Osteocyte (in vitro differentiated cells): ENCODE measurements at regions not wholly inside any gene's neighbourhood (a gene's known extent, or its start where the extent isn't known, plus 50 kb on each side); places are given as distances from the start of the nearest gene placed in this dataset.

Experiments used
- DNase-seq: peaks from one replicate; pipeline ENCODE4 v3.0.0; 2021; ENCODE audit warnings: mixed read lengths; ENCODE audit not compliant: unreplicated experiment; ENCODE audit errors: extremely low spot score
- H3K27ac Mint-ChIP-seq: one replicate; pipeline ENCODE4 v1.8.0; 2021; ENCODE audit warnings: mild to moderate bottlenecking, mixed read lengths; ENCODE audit not compliant: unreplicated experiment
- H3K27me3 Mint-ChIP-seq: one replicate; pipeline ENCODE4 v1.8.0; 2021; ENCODE audit warnings: mixed read lengths; ENCODE audit not compliant: unreplicated experiment
- H3K36me3 Mint-ChIP-seq: one replicate; pipeline ENCODE4 v1.8.0; 2021; ENCODE audit warnings: mixed read lengths; ENCODE audit not compliant: unreplicated experiment
- H3K4me1 Mint-ChIP-seq: one replicate; pipeline ENCODE4 v1.8.0; 2021; ENCODE audit warnings: mixed read lengths; ENCODE audit not compliant: unreplicated experiment
- H3K4me3 Mint-ChIP-seq: one replicate; pipeline ENCODE4 v1.8.0; 2021; ENCODE audit warnings: mild to moderate bottlenecking, moderate library complexity, mixed read lengths; ENCODE audit not compliant: unreplicated experiment
- H3K9me3 Mint-ChIP-seq: one replicate; pipeline ENCODE4 v1.8.0; 2021; ENCODE audit warnings: mixed read lengths; ENCODE audit not compliant: unreplicated experiment
- CTCF ChIP-seq: fragments of 200-600 bp; sonication (generic); IDR thresholded peaks from 2 replicates; pipeline ENCODE4 v1.5.0; 2021; ENCODE audit warnings: antibody characterized with exemption, mild to moderate bottlenecking, moderate library complexity

GRCh38 chr5:39870137-39870536 is 445.4 kb upstream of the DAB2 start:
- DNase-seq, result no peak
- no peaks in the 10 kb centered on the region for H3K27me3 Mint-ChIP-seq

GRCh38 chr5:39869396-39869795 is 444.6 kb upstream of the DAB2 start:
- Mint-ChIP-seq H3K4me3 (no peak overlapping the region), H3K36me3 (peaks cover 11% of the 10 kb centered on the region), H3K4me1 (peaks cover 5% of the 10 kb centered on the region), H3K9me3 (peaks cover 39% of the 10 kb centered on the region), H3K27me3 (no peaks in the 10 kb centered on the region), H3K27ac (no peak overlapping the region)
- no peak for TF ChIP-seq CTCF
- DNase-seq, result no peak

More at GRCh38 chr5:39870137-39870536, 445.4 kb upstream of the DAB2 start:
- TF ChIP-seq CTCF, result no peak
- peaks cover 39% of the 10 kb centered on the region for H3K9me3 Mint-ChIP-seq
- peaks cover 5% of the 10 kb centered on the region for H3K4me1 Mint-ChIP-seq
- no peak overlapping the region for H3K27ac Mint-ChIP-seq
- no peak overlapping the region for H3K4me3 Mint-ChIP-seq
- H3K36me3 Mint-ChIP-seq, result peaks cover 9% of the 10 kb centered on the region

DNA sequence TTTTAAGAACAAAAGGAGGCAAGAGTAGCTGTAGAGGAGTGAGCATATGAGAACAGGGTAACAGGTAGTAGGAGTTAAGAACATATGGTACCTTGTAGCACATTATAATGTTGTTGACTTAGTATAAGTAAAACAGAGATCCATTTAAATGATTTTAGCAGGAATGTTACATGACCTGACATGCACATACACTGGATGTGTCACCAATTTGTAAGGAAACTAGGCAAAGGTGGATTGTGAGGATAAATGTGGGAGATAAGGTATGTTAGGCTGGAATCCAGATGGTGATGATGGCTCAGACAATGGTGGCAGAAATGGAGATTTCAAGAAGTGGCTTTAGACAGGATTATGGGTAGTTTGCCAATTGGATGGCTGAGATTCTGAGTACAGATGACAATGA is 443.1 kb upstream of the DAB2 start:
- DNase-seq, result no peak
- H3K4me1 Mint-ChIP-seq, result peaks cover 5% of the 10 kb centered on the region
- TF ChIP-seq CTCF, result no peak
- no peak overlapping the region for H3K4me3 Mint-ChIP-seq
- H3K27me3 Mint-ChIP-seq, result no peaks in the 10 kb centered on the region
- peaks cover 39% of the 10 kb centered on the region for H3K9me3 Mint-ChIP-seq
- H3K36me3 Mint-ChIP-seq, result peaks cover 11% of the 10 kb centered on the region
- H3K27ac Mint-ChIP-seq, result no peak overlapping the region

DNA sequence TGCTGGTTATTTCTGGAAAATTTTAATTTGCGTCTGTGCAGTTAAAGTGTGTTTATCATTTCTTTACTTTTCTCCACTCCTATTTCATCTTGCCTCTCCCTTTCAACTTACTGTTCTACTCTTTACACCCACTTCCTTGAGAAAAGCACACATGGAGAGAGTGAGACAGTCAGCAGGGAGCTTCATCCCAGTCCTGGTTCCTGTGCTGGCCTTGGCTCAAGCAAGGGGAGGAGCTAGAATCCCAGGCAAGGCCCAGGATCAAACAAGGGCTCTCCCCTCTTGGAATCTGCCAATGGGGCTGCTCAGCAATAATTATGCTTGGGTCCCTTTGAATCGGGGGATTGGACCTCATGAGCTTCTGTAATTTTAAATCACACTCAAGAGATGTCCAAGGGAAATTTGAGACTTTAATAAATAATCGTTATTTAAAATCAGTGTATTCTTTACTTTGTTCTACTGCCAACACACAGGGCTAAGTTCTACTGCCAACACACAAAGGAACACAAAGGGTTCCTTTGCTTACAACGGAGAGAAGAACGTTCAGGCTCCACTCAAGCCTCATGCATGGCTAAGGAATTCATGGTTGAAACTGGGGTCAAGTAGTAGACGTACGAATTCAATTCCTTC is 439.3 kb upstream of the DAB2 start:
- Mint-ChIP-seq H3K36me3 (peaks cover 6% of the 10 kb centered on the region), H3K4me1 (peaks cover 5% of the 10 kb centered on the region), H3K4me3 (no peak overlapping the region), H3K27me3 (no peaks in the 10 kb centered on the region), H3K9me3 (peaks cover 28% of the 10 kb centered on the region), H3K27ac (no peak overlapping the region)
- no peak for DNase-seq
- no peak for TF ChIP-seq CTCF

- no peak for DNase-seq
- Mint-ChIP-seq H3K27ac (peak overlapping the region; percentile 39), H3K36me3 (no peaks in the 10 kb centered on the region)
Observed at GRCh38 chr5:39857041-39857440, 432.3 kb upstream of the DAB2 start.

More at GRCh38 chr5:39857041-39857440, 432.3 kb upstream of the DAB2 start:
- Mint-ChIP-seq H3K4me1 (peaks cover 14% of the 10 kb centered on the region), H3K9me3 (no peaks in the 10 kb centered on the region), H3K4me3 (peak overlapping the region; percentile 5), H3K27me3 (no peaks in the 10 kb centered on the region)
- TF ChIP-seq CTCF, result no peak
